ENCODE measurements at regions not wholly inside any gene's neighbourhood (a gene's known extent, or its start where the extent isn't known, plus 50 kb on each side); places are given as distances from the start of the nearest gene placed in this dataset.

DNA sequence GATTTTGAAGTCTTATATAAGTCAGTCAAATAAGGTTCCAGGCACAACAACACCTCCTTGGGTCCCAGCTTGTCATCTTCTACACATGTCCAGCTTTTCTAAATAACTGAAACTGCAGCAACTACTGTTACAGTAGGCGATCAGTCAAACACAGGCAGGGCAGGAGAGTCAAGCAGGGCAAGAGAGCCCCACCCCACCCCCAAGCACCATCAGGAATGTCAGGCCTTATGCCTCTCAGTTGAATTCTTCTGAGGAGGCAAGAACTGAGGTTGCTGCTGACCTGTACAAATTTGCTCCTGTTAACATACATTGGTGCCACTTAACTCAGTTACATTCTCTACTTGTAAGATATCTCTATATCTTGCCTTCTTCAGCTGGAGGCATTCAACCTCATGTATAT, 608.8 kb upstream of the PCDH10 start:
- no peak for DNase-seq (ENCODE audit: low read depth)

DNA sequence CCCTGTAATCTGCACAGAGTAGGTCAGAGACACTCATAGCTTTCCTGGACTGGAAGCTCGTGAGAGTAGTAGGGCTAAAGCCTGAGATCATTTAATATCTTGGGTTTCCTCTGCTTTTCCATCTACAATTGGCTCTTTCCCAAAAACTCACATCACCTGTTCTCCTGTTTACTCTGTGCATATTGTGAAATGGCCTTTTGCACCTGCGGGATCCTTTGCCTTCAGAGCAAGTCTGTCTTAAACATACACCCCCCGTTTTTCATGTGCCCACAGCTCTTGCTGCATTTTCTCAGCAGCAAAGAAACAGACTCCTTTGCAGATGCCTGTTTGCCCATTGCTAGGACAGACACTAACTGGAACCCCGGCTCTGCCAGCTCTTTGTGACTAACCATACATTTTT, 608.3 kb upstream of the PCDH10 start:
- no peak for DNase-seq (ENCODE audit: low read depth)

DNA sequence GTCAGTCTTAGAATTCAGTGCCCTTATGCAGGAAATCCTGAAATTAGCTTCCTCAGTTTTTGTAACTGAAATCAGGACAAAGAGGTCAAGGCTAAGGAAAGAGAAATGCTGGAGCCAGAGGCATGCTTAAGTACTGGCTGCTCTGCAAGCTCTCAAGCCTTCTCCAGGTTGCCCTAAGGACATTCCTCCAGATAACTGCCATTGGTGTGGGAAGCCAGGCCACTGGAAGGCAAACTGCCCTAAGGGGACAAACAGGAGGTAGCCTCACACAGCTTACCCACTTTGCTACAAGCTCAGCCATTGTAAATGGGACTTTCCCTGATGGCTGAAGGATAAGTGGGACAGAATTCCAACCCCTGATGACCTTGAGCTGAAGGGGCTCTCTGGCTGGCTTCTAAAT, 606.9 kb upstream of the PCDH10 start:
- DNase-seq (ENCODE audit: low read depth) = no peak

DNA sequence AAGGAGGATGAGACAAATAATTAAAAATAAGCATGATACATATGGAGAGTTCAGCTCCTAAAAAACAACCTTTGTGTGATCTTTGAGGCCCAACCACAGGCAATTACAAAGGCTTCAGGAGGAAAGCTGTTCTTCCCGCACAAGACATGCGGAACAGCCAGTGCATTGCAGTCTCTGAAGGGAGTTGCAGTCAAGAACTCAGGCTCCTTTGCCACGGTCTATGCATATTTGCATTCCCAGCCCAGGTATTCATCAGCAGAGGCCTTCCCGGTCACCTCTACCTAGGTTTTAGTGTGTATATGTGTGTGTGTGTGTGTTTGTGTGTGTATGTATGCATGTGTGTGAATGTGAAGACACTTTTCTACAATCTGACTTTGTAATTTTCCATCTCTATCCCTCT, 600.6 kb upstream of the PCDH10 start:
- DNase-seq (ENCODE audit: low read depth) = no peak

DNA sequence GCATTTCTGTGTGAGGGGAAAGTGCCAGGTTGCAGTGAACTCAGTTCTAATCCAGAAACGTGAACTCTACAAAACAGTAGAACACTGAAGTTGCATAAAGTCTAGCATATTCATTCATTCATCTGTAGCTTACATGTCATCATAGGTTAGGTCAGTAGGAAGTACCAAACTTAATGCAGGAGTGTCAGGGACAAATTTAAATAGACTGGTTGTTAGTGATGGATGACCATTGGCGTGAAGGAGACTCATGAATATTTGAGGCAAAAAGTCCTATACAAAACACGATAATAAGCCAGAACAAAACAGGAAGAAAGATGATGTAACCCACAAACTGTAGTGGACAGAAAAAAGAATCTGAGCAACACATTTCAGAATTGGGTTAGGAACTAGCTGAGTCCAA, 592.8 kb upstream of the PCDH10 start:
- no peak for DNase-seq (ENCODE audit: low read depth)

DNA sequence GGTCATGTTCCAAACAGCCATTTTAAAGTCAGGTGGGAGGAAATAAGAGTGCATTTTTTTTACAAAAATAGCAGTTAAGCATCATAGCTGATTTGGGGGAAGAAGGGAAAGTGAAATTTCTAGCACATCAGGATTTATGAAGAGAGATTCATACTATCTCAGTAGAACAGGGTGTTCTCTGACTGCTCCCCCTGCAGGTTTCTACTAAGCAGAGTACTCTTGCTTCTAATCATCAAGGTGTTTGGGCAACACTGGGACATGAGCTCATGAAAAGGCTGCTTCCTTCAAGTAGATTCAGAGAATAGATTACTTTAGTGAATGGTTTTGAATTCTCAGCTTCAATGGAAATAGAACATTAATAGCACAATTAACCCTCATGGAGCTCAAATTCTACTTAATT, 591.4 kb upstream of the PCDH10 start:
- no peak for DNase-seq (ENCODE audit: low read depth)

DNA sequence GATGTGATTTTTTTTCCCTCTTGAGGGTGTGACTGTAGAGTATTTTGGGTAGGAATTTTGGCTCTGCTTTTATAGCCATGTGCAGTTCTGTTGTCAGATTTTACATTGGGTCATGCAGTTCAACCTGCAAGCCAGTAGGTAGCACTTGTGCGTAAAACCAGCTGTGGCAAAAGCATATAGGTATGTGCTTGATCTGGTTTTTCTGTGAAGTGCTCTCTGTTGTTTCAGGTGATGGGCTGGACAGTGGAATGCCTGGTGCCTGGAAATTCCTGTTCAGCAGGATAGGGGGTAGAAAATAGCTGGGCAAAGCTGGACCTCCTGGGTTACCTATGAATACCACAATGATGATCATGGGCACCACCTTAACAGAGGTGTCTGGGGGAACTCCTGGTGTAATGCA, 584.2 kb upstream of the PCDH10 start:
- DNase-seq (ENCODE audit: low read depth) = no peak

DNA sequence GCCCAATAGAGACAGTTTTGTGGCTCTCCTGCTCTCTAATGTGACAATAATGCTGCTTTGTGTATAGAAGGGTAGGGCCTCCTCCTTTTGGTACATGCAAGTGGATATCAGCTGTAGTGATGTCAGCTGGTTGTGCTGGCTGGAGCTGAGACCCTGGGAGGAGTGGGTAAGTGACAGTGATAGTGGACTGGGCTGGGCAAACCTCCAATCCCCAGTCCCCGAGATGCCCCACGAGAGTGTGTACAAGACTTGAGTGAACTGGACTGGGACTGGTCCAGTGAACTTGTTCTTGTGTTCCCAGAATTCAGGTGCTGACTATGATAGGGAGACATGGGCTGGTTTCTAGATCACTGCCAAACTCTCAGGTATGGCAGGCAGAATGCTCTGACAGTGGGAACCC, 583.6 kb upstream of the PCDH10 start:
- DNase-seq (ENCODE audit: low read depth) = no peak

DNA sequence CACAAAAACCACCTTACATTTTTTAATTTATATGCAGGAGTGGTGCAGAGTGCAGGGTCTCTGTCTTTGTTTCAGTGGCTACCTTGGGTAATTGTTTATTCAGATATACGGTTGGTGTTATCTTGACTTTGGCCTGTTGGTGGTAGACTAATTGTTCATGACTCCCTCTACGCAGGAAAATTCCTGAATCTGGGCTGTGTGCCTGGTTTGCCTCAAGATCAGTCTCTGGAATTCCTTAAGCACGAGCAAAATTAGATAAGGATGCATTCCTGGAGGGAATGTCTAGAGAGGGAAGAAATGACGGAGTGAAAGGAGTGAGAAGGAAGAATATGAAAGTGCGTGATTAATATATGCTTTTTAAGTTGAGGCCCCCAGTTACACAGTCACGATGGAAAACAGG, 576.9 kb upstream of the PCDH10 start:
- no peak for DNase-seq (ENCODE audit: low read depth)

DNA sequence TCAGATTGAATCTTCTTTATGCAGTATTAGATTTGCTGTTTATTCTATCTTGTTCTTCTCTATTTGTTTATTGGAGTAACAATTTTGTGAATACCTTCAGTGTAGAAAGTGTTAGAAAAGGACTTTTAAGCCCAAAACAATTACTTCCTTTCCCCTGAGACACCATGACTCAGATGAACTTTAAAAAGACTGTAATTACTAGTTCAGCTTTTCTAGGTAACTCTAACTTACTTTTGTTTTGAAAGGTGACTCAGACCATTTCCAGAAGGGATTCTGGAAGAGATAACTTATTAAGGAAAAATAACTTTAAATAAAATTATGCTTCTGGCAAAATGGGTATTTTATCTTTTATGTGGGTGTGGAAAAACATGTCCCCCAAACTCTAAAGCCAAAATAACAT, 561.5 kb upstream of the PCDH10 start:
- no peak for DNase-seq (ENCODE audit: low read depth)

DNA sequence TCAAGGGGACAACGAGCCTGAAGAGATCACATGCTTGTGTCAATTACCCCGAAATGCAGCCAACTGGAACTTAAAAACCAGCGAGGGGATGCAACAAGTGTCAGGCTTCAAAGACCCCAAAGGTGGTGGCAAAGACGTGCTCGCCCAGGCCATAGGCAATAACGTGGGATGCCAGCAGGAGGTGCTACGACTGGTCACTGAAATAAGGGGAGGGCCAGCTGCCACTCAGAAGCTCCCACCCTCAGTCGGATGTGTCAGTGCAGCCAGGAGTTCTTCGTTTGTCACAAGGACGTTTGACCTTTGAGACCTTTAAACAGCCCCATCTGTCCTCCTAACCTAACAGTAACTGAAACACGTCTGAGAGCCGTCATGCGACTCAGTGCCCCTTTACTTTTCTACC, 556.8 kb upstream of the PCDH10 start:
- no peak for DNase-seq (ENCODE audit: low read depth)

DNA sequence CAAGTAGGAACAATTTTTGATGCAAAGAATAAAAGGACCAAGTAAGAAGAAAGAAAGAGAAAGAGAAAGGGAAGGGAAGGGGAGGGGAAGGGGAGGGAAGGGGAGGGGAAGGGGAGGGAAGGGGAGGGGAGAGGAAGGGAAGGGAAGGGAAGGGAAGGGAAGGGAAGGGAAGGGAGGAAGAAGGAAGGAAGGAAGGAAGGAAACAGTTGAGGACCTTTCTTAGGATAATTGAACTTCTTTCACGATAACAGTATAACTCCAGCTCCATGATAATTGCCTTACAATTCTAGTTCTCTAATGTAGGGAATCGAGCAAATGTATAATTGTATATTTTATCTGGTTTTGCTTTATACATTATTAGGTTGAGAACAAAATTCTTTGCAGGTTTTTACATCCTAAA, 556.2 kb upstream of the PCDH10 start:
- no peak for DNase-seq (ENCODE audit: low read depth)

DNA sequence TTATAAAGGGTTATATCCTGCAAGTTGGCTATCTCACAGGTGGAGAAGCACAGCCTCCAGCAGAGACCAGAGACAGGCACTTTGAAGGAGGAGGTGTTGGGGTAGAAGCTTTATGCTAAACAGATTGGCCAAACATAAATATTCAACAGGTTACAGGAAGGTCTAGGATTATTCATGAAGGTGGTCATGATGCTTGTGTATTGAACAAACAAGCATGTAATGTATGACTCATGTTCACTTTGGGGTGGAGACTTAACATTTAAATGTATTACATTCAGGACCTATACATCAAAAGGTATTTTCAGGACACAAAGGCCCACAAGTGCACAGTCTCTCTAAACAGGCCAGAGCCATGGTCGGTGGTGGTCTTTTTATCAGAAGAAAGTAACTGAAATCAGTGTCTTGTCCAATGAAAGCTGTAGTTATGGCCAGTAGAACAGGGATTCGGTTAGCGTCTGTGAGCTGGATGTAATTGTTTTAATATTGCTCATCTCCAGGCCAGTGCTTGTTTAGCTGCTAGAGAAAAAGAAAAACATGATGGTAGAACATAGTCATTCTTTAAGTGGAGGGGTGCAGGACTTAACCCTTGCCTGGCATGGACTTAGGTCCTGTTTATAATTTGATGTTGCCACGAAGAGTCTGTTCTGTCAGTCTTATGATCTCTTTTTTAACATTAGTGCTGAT, 555.2 kb upstream of the PCDH10 start:
- DNase-seq (ENCODE audit: low read depth) = no peak

DNA sequence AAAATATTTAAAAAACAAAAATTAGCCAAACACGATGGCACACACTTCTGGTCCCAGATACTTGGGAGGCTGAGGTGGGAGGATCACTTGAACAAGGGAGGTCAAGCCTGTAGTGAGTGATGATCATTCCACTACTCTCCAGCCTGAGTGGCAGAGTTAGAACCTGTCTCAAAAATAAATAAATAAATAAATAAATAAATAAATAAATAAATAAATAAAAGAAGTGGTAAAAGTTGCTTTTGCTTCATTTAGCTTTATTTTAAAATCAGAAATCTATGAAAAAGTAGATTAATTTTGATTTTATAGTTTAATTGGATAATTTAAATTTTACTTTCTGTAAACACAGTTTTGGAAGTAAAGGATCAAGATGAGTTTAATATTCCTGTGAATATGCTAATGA, 552.9 kb upstream of the PCDH10 start:
- DNase-seq (ENCODE audit: low read depth) = no peak

DNA sequence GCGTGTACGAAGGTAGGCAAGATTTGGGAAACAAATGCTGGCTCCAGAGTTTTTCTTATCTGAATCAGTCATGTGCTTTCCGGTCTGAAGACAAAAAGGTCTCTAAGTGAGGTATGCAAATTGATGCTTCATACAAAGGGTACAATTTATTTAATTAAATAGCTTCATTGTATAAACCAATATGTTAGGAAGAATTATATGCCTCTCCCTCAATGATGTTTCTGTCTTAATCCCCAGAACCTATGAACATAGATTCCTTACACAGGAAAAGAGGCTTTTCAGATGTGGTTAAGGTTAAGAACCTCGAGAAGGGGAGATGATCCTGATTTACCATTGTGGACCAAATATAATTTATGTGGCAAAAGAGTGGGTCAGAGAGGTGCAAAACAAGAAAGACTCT, 543.5 kb upstream of the PCDH10 start:
- DNase-seq (ENCODE audit: low read depth) = no peak

DNA sequence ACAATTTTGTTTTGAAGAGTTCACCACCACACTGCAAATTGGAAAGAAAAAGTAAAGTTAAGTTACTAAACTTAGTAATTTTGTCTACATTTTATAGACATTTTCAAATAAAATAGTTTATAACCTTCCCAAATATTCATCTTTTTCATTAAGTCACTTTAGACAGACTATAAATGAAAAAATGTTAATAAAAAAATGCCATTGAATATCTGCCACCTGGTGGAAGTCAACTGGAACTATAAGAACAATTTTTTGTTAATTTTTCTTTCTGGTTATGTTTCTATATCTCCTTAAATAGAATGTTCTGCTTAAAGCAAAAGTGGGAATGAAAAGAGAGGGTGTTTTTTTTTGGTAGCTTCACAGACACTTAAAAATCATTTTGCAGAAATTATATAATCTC, 534.4 kb upstream of the PCDH10 start:
- DNase-seq (ENCODE audit: low read depth) = no peak

DNA sequence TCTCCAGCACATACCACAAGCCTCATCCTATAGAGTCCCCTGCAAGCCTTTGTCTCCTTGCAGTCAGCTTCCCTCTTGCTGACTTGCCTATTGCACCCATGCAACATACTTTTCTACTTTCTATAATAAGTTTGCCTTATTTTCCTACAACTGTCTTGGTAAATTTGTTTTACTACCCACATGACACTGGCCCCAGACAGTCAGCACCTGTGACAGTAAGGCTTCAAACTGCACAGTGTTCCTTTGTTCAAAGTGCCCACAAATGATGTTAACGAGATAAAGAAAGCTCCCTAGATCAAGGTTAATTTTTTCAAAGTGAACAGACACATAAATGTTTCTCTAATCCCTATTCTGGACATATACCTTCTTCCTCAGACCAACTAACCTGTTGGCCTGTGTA, 529.1 kb upstream of the PCDH10 start:
- DNase-seq (ENCODE audit: low read depth) = no peak

DNA sequence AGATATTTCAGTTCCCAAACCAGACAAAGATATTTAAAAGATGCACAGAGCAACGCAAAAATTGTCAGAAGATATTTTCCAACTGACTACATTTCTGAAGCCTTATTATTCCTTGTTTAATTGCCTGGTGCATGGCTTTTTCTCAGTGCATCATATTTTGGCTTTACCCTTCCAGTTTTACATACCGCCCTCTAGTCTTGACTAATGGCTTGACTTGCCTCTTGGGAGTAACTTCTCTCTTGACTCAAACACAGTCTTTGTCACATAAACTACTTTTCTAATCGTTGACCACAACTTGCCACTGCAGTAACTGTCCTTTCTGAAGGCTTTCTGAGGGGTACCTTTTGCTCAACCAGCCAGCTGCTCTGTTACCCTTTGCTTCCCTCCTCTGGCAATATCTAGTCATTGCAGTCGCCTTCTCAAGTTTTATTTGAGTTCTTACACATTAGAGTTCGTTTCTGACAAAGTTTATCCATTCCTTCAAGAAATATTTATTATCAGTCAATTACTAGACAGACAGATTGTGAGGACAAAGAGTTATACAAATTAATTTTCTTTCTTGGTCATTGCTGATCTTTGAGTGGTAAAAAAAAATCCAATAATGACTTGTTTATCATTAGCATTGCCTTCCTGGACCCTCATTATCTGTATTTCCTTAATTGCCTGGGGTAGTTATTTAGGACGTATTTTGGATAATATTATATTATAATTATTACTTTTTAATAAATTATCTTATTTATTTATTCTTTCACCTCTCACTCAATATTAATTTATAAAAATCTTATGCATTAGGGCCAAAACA, 506.9 kb upstream of the PCDH10 start:
- no peak for DNase-seq (ENCODE audit: low read depth)

DNA sequence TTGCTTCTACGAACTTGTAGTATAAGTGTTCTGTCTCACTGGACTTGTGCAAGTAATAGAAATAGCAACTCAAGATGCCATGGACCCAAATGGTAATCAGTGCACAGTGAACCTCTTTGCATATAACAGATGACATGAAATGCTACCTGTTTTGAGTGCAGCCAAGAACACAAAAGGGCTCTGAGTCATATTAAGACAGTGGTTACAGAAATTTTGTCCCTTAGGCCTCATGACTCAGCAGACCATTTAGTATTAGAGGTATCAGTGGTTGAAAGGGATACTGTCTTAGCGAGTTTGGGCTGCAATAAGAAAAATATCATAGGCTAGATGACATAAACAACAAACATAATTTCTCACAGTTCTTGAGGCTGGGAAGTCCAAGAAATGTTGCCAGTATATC, 502.9 kb upstream of the PCDH10 start:
- no peak for DNase-seq (ENCODE audit: low read depth)

DNA sequence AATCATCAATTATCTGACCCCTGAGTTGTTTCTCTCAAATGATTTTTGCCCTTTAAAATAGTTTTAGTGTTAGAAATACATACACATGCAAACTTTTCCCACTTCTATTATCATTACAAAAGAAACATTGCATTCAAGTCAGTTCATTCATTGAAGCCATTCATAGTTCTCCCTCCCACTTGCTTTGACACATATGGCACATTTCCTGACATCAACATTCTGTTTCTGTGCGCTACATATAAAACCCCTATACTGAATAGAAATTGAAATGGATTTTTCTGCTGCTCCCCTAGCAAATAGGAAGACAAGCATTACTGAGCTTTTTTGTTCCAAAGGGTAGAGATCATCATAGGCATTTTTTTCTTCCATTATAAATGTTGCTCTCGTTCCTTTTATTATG, 497.9 kb upstream of the PCDH10 start:
- DNase-seq (ENCODE audit: low read depth) = no peak

DNA sequence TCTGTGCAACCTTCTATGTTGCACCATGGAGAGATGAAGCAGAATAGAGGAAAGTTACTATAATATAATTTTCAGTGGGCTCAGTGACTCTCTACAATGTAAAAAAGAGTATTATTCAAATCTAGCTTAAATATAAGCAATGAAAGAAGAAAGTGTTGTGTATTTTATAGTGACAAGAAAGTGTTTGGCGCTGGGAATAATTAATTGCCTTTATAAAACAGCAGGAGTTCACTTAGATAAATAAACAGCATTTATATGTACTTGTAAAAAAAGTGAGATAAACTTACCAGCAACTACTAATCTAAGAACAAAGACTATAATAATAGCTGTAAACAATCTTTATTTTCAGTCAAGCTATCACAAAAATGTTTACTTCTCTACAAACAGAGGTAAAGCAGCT, 488.9 kb upstream of the PCDH10 start:
- DNase-seq (ENCODE audit: low read depth) = no peak

DNA sequence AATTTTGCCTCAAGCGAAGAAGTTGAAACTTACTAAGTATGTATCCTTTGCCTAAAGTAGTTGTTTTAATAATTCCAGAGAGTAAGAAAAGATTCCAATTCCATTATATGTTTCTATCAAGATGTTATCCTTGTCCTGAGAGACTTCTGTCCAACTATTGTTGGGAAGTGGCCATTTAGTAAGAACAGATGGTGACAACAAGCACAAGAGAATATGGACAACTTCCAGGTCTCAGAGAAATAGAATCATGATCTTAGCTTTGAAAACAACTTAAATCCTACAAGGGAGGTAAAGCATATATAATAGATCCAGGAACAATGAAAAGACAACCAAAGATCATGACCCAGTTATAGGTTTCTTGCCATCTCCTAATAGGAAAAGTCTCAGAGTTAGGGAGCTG, 486.6 kb upstream of the PCDH10 start:
- no peak for DNase-seq (ENCODE audit: low read depth)

DNA sequence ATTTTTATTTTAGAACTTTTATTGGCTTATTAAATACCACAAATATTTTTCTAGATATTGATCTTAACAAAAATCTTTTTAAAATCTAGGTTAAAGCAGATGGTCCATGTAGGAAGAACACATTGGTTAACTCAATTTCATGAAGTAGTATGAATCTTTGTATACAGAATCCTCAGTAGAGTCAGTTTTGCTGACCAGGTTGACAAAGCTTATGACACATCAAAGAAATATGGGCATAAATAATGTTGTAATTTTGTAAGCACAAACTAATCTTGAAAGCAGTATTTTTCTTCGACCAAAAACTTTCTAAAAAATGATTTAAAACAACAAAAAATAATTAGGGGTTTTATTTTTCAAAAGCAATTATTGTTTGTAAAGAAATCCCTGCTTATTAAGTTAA, 479.3 kb upstream of the PCDH10 start:
- no peak for DNase-seq (ENCODE audit: low read depth)

DNA sequence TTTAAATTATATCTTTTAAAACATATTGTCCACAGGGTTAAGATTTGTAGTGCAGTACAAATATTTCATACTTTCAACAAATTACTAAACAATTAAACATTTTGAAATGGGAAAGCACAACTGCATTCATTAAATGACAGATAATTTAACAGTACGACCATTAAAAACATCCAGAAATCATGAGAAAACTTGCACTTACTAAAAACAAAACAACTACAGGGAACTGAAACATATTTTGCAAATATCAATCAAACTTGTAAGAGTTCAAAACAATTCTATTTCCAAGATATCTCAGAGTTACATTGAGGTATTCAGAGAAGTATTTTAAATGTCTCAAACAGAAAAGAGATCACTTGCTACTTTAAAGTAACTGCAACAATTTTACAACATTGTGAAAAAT, 478.5 kb upstream of the PCDH10 start:
- DNase-seq (ENCODE audit: low read depth) = no peak

All from LHCN-M2 (cell line).